ENCODE measurements at regions not wholly inside any gene's neighbourhood (a gene's known extent, or its start where the extent isn't known, plus 50 kb on each side); places are given as distances from the start of the nearest gene placed in this dataset.
A peak's percentile ranks its signal among the peaks of the same experiment; 100 is the strongest.

DNA sequence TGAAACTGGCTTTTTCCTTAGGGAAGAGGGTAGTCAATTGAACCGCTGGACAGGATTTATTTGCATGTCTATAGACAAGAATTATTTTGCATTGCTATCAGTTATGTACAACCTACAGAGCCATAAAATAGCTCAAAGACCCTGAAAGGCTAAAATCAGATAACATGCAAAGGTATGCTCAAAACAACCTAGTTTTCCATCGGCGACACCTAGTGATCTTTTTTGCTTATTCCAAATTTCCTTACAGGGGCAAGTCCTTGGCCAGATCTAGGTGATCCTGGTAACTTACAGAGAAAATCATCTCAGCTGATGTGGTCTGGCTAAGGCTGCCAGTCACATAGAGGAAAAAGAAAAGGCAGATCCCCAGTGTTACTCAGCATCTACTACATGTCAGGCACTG, 141.2 kb upstream of the RPL38 start:
- DNase-seq = no peak

DNA sequence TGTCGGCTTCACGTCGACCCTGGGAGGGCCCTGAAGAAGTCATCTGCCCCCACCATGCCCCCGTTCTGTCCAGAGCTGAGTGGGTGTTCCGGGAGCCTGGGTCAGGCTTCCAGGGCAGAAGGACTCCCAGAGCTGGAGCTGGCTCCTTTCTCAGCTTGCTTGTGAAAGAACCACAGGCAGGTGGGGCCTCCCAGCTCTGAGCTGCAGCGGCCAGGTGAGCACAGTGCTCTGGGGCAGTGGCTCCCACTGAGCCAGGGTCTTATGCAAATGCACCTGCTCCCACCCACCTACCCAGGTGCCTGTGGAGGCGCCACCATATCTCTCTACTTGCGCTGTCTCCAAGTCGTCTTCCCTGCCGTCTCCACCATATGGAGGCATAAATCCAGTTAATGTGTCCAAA, 140.0 kb upstream of the RPL38 start:
- no peak for DNase-seq

DNA sequence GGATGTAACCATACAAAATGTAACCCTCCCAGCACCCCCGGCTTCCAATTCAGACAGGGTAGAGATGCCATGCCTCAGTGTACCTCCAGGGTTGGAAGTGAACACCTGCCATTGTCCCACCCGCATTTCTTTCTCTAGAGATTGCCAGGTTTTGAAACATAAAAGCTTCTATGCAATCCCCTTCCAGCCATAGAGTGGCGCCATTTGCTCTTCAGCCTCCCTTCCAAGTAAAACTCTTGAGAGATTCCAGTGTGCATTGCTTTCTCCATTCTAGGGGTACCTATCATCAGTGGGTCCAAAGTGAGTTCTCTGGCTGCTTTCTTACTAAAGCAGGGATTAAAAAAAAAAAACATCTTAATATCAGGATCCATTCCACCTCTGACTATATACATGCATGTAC, 133.1 kb upstream of the RPL38 start:
- DNase-seq = no peak

DNA sequence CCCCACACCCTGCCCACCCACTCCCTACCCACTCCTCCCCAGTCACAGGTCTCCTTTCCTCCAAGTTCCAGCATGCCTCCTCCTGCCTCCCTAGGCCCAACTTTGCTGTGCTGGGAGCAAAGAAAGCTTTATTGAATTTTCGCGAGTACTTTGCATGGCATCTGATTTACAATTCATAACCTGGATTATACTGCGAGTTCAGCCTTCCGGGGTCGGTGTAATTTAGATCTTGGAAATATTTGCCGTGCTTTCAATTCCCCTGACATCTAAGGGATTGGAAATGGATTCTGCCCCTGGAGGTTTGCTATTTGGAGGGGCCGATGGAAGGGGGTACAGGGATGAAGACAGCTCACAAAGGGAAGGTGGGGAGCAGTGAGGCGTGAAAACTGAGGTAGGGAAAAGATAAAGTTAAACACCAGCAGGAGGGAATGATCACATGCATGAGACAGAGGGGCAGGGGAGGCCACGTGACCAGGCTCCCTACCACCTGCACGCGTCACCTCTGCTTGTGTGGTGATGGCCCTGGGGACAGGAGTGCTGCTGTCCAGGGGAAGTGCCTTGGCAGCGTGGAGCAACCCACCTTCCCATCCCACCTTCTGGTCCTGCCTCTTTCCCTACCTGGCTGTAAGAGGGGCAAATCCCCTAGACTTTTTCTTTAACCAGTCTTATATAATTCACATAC, 132.3 kb upstream of the RPL38 start:
- no peak for DNase-seq

DNA sequence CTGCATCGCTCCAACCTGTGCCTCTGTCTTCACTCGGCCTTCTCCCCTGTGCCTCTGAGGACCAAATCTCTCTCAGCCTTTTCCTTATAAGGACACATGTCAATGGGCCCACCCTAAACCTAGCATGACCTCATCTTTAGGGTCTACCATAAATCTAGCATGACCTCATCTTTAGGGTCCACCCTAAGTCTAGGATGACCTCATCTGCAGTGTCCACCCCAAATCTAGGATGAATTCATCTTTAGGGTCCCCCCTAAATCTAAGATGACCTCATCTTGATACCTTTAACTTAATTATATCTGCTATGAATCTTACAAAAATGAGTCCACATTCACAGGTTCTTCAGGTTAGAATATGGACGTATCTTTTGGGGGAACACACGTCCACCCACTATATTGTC, 131.1 kb upstream of the RPL38 start:
- no peak for DNase-seq

DNA sequence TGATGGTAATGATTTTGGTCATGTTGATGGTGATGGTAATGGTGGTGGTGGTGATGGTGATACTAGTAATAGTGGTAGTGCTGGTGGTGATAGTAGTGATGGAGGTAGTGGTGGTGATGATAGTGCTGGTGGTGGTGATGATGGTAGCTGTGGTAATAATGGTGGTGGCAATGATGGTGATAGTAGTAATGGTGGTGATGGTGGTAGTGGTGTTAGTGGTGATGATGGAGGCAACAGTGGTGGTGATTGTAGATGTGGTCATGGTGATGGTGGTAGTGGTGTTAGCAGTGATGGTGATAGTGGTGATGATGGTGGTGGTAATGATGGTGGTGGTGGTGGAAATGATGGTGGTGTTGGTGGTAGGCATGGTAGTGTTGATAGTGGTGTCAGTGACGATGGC, 127.0 kb upstream of the RPL38 start:
- no peak for DNase-seq

DNA sequence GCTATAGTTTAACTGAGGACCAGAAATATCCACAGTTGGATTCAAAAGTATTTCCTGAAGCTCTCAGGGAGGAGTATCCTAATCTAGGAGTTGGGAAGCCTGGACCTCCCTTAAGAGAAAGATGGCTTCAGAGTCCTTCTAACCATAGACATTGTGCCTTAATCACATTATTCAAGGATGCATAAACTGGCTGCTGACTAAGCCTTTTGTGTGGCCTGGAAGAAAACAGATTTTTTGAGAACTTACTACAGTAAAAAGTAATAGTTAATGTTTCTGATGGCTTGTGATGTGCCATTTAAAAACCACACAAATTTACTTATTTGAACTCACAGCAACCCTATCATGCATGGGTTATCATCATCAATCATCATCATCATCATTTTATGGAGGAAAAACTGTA, 126.2 kb upstream of the RPL38 start:
- no peak for DNase-seq

DNA sequence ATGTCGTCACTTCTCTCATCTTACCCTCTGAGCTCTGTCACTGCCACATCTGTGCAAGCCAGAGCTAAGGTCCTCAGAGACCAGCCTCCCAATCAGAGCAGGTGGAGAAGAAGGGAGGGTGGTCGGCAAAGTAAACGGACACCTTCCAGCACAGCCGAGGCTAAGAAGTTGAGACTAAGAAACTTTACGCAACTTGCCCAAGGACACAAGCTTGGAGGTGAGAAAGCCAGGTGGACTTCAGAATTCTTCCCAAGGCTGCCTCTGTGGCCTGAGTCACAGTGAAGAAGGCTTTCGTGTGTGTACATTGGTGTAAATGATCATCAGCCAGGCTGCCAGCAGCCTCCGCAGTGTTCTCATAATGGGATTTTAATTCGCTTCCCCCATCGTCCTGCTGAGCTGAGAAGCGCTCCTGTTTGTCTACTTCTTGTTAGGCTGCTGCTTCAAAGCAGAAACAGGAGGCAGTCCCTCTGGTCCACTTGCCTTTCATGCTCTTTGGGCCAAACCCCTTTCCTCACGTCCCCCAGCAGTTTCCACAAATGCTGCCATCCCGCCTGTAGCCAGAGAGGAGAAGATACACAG, 125.0 kb upstream of the RPL38 start:
- DNase-seq = no peak

DNA sequence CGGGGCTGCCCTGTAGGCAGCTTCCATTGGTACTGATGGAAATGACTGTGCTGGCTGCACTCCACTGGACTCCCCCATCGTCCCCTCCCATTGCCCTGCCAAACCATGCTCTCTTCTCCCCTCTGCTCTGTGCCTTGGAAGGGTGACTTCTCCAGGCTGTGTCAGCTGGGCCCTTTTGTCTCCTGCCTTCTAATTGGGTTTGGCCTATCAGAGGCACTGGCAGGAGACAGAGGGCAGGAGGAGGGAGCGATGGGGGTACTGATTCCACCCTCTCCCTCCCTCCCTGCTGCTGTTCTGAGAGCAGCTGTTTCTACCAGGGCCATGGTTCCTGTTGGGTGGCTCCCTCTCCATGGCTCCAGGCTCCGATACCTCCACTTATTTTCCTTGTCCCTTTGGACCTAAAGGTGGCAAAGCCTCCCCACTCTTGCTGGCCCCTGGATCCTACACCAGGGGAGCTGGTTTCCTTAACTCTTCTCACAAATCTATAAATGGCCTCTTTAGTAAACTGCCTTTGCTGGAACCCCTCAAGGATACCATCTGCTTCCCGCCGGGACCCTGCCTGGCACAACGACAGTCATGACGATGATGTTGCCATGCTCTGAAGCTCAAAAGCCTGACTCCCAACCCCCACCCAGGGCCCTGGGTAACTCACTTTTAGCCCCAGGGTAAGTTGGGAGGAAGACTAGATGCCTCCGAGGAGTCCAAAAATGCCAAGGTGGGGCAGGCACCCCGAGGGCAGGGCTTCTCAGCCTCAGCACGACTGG, 123.8 kb upstream of the RPL38 start:
- no peak for DNase-seq

DNA sequence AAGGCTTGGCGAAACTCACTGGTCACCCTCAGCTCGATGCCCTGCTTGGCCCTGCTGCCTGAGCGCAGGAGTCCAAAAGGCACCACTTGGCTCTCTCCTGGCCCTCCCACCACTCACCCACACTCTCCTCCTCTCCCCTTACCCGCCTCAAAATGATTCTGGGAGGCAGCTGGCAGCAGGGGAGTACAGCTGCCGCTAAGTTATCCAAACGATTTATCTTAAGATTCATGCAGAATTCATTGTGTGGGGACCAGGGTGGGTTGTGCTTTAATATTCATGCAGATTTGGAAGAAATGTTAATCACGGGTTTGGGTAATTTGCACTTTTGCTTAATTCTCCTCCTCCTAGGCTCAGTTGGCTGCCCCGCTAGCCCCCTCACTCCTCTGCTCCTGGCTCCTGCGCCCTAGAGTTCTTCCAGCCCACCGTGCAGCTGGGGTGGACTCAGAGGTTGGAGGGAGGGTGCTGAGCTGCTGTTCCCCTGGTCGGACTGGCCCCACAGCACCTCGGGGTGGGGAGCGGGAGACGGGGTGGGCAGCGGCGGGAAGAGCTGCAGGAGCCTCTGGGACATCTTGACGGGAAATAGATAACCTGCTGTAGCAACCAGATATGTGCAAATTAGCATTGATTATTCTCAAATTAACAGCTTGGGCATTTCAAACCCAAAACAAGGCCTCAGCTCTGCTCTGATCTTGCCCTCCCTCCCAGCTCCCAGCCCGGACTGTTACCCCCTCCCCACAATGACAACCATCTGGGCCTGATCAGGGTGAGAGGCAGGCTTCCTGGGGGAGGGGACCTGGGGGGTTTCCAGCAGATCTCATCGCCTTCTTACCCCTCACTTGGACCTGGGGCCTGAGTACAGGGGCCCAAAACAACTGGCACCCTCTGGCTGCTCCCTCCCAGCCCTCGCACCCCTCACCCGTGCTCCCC, 122.6 kb upstream of the RPL38 start:
- DNase-seq = no peak

DNA sequence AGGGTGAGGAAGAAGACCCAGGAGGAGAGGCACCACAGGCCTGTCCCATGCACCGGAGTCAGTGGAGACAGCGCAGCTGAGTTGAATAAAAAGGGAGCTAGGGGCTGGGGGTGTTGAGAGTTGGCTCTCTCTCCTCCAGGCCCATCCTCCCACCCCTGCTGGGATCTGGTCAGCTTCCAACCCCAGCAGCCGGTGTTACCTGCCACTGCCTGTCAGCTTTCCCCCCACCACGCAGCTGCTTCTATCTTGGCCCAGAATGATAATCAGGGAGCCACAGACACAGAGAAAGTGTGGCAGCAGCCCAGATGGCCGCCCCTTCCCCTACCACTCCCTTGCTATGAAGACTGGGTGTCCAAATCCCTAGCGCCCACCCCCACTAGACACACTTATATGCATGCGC, 120.6 kb upstream of the RPL38 start:
- no peak for DNase-seq

DNA sequence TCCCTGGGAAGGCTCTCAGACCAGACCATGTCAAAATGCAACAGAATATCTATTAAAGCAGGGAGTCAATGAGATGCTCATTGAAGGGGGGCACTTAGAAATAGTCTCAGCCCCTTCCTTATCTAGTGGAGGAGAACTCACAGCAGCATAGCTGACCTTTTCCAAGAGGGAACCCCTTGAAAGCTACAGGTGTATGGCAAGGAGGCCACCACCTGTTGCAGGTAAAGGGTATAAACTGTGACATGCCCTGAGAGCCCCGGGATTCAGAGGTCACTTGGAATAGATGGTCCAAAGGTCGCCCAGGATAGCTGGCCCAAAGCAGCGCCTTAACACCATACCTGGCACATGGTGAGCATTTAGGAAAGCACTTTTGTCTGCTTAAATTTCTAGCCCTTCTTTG, 120.2 kb upstream of the RPL38 start:
- DNase-seq = no peak

DNA sequence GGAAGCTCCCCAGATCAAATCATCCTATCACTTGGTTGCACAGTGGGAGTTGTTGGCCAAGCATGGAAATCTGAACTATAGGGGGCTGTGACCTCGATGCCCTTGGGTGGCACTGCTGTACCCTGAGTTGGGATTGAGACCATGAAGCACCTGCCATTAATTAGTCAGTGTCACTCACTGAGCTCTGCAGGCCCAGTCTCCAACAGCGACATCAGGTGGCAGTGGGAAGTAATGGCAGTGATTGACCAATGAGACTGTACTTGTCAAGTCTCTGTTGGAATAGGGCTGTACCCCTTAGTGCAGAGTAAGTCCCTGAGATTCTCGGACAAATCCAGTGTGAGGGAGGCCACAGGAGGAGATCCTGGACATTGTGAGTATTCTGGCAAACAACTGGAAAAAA, 118.0 kb upstream of the RPL38 start:
- no peak for DNase-seq

DNA sequence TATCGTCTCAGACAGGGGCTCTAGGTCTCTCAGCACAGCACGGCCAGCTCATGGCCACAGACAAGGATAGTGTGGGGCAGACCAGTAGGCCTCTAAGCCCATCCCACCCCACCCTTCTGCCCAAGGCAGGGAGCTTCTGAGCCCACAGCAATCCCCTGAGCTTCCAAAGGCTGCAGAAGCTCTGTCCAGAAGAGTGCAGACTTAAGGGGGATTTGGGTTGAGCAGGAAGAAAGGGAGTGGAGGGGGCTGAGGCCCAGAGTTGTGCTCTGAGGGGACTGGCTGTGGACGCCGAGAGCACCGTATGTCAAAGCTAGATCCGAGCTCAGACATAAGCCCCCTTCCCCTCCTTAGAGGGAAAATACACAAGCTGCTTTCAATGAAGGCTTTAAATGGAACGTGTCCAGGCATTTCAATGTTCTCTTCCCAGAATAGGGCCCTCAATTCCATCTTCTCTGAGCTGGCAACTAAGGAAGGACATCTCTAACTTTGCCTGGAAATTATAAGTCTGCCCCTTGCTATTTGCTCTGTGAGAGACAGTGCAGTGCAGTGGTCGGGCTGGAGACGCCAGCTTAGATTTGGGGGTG, 116.4 kb upstream of the RPL38 start:
- no peak for DNase-seq

DNA sequence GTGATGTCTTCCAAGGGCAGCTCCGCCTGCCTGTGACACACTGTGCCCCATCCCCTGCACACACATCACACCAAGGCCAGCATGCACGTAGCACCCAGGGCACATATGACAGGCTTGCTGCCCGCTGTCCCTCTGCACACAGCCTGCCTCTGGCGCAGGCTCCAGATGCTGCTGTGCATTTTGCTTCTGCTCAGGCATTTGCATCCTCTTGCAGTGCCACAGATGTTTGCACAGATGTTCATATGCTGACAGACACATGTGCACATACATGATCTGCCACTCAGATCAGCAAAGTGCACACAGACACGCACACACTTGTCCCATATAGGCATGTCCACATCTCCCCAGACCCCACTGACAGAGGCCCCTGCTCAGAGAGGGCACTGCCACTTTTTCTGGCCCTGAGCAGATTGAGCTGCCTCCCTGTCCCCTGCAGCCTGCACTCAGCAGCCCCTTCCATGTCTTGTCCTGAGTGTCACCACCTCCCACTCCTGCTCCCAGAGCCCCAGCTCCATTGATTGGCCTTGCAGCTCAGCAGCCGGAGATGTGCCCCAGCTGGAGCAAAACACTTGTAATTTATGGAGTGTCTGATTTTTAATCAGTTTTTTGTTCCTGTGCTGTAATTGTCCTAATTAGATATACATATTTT, 115.1 kb upstream of the RPL38 start:
- DNase-seq = no peak

DNA sequence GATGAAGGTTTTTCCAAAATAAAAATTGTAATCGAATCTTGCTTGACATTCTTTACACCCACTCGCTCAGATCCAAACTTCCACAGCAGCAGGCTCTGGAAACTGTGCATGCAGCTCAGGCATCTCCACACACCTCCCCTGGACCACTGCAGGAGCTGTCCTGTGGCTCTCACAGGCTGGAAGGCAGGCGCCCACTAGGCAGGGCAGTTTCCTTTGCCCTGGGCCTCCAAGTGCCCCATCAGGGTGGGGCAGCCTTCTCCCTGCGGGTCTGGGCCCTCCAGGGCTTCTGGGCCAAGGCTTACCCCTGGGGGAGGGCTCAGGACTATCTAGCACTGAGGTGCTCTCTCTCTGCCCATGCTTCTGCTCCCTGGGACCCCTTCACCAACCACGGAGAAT, 114.5 kb upstream of the RPL38 start:
- DNase-seq = no peak

DNA sequence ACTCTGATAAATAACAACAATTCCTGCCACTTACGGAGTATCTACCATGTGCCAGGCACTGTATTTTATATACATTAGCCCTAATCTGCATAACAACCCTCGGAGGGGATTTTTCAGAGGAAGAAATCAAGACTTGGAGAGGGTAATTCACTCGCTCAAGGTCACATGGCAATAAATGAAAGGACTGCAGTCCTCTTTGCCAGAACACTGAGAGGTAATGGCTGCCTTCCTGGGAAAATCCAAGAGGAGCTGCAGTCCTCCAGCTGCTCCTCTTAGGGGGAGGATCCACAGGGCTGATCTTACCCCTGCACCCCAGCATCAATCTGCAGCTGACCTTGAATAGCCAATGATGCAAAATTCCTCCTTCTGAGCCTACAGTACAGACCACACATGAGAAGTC, 114.1 kb upstream of the RPL38 start:
- no peak for DNase-seq

DNA sequence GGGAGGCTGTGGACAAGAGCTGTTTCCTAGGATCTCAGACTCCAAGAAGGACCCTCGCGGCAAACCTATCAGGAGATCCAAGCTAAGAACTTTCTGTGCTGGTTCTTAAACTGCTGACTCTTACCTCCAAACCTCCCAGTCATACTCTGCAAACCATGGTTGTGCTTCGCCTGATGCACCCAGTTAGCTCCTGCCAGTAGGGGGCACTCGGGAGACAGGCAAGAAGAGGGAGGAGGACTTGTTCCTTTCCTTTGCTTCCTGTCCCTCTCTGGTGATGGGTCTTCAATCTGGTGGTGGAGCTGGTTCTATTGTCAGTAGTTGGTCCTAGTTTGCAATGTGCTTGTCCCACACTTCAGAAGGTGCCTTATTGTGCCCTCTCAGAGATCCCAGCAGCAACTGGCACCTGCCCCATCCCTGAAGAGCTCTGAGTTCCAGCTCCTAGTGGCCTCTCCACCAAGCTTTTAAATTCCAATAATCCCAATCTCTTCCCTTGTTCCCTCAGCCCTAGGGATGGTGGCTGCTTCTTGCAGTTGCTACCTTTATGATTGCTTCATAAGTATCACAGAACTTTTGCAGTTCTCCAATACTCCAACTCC, 113.5 kb upstream of the RPL38 start:
- peak; percentile 58 for DNase-seq

DNA sequence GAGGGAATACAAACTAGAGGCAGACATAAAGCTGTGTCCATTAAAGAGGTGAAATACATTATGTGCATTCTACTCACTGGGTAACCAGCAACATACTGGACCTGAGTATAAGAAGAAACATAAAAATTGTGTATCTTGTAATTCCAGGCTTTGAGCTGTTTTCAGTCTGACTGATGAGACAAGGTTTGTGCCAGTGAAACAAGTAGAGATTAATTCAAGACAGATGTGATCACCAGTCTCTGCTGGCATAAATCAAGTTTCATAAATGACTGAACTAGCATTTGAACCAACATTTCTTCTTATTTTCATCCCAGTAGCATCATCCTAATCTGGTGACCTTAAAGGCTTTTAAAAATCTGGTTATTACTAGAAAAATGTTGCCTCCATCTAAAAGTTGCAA, 108.8 kb upstream of the RPL38 start:
- no peak for DNase-seq

DNA sequence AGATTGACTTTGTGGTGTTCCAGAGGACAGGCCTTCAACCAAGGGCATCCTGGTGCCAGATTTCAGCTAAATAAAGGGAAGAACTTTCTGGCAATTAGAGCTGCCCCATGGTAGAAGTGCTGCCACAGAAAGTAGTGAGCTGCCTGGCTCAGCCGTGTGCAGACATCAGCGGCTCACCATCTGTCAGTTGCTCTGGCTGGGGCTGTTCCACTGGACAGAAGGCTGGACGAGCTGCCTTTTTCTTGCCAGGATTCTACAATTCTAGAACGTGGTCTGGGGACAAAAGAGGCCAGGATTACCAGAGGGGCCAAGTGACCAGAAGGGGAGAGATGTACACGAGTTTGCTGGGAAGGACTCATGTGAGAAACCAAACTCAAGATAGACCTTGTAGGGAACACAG, 107.0 kb upstream of the RPL38 start:
- no peak for DNase-seq

DNA sequence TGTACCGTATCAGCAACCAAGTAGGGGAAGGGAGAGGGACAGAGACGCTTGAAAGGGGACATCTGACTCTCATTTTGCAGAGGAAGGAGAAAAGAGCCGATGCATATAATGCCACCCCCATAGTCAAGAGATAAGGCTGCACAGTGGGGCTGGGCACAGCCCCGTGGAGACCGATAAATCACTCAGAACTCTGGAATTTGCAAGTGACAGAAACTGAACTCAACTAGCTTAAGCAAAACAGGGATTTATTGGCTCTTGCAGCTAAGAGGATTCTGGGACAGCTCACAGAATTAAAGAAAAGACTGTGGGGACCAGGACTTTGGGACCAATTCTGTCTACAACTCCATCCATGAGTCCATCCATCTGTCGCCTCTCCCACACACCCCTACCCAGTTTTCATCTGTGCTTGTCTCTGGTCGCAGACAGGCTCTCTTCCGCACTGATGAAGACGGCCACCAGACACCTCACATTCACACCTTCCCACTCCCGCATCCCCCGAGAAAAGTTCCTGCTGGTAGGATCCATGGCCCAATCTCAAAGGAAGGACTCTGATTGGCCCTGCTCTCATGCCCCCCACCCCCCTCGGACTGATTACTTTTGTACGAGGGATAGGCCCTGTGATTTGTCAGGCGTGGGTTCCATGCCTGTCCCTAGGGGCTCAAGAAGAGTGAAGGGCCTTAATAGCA, 105.9 kb upstream of the RPL38 start:
- DNase-seq = no peak
